ENCODE measurements at regions not wholly inside any gene's neighbourhood (a gene's known extent, or its start where the extent isn't known, plus 50 kb on each side); places are given as distances from the start of the nearest gene placed in this dataset.

GRCh38 chr12:93058280-93058679 lies 129.2 kb upstream of the EEA1 start:
- POLR2A ChIA-PET = no interaction called here
- CTCF ChIA-PET = interaction anchor here (0.6 to 0.7 kb wide), 3 partner anchors 28 to 512 kb away, joined by 3 to 4 read pairs (median 3); no protein-coding TSS in a partner anchor
- no peaks in the 10 kb centered on the region for H3K4me1 ChIP-seq (ENCODE audit: control insufficient read depth, insufficient read depth, low read length)

GRCh38 chr12:93059288-93059687 lies 130.2 kb upstream of the EEA1 start:
- H3K27ac ChIP-seq (ENCODE audit: extremely low read depth, low read depth, low read length) = no peak overlapping the region
- ChIA-PET POLR2A (no interaction called here), CTCF (no interaction called here)
- no peak overlapping the region for H3K4me3 ChIP-seq (ENCODE audit: low read depth, low read length)
- no peaks in the 10 kb centered on the region for H3K4me1 ChIP-seq (ENCODE audit: control insufficient read depth, insufficient read depth, low read length)
- no peaks in the 10 kb centered on the region for H3K36me3 ChIP-seq (ENCODE audit: control insufficient read depth in 2 of 2, insufficient read depth in 1 of 2, low read length in 2 of 2)
- TF ChIP-seq ZNF768 (tag by site-specific recombination; IDR thresholded peaks at IDR 0.05) (peak; percentile 61; the same call in 1 of the 2 replicates), ZNF2 (tag by site-specific recombination; IDR thresholded peaks at IDR 0.05) (no peak)
- H3K9me3 ChIP-seq (ENCODE audit: control insufficient read depth, insufficient read depth, low read depth, low read length) = no peaks in the 10 kb centered on the region

More at GRCh38 chr12:93058280-93058679, 129.2 kb upstream of the EEA1 start:
- H3K27ac ChIP-seq (ENCODE audit: extremely low read depth, low read depth, low read length) = no peak overlapping the region
- H3K9me3 ChIP-seq (ENCODE audit: control insufficient read depth, insufficient read depth, low read depth, low read length) = no peaks in the 10 kb centered on the region
- TF ChIP-seq ZNF48 (tag by site-specific recombination; IDR thresholded peaks at IDR 0.05) = no peak
- no peak for TF ChIP-seq ZNF140 (tag by site-specific recombination; IDR thresholded peaks at IDR 0.05)
- TF ChIP-seq HOXA7 (CRISPR knock-in tag; IDR thresholded peaks at IDR 0.05; ENCODE audit: borderline replicate concordance) = no peak
- no peak for TF ChIP-seq ZNF555 (tag by site-specific recombination; conservative IDR thresholded peaks at IDR 0.05)
- no peak for TF ChIP-seq ZNF184 (tag by site-specific recombination; IDR thresholded peaks at IDR 0.05)
- no peak for TF ChIP-seq ZNF548 (tag by site-specific recombination; IDR thresholded peaks at IDR 0.05)
- no peak for TF ChIP-seq ZNF280D (tag by site-specific recombination; IDR thresholded peaks at IDR 0.05)
- no peak for TF ChIP-seq ZNF624 (tag by site-specific recombination; IDR thresholded peaks at IDR 0.05)
- no peak for TF ChIP-seq ZBTB20 (tag by site-specific recombination; IDR thresholded peaks at IDR 0.05)
- no peak for TF ChIP-seq PRDM1 (tag by site-specific recombination; IDR thresholded peaks at IDR 0.05)
- TF ChIP-seq ZNF132 (tag by site-specific recombination; IDR thresholded peaks at IDR 0.05; ENCODE audit: borderline replicate concordance) = no peak
- TF ChIP-seq ZNF501 (tag by site-specific recombination; IDR thresholded peaks at IDR 0.05) = no peak
- TF ChIP-seq ZBTB8A (tag by site-specific recombination; IDR thresholded peaks at IDR 0.05) = no peak
- TF ChIP-seq ZNF404 (tag by site-specific recombination; IDR thresholded peaks at IDR 0.05) = no peak
- TF ChIP-seq ZNF623 (tag by site-specific recombination; IDR thresholded peaks at IDR 0.05) = no peak
- no peak for TF ChIP-seq ZNF248 (tag by site-specific recombination; IDR thresholded peaks at IDR 0.05)
- TF ChIP-seq ZNF600 (tag by site-specific recombination; IDR thresholded peaks at IDR 0.05) = no peak
- no peak for TF ChIP-seq ZNF777 (tag by site-specific recombination; IDR thresholded peaks at IDR 0.05; ENCODE audit: borderline replicate concordance)
- TF ChIP-seq ZNF423 (tag by site-specific recombination; IDR thresholded peaks at IDR 0.05) = no peak
- TF ChIP-seq KLF1 (tag by site-specific recombination; IDR thresholded peaks at IDR 0.05) = no peak
- no peaks in the 10 kb centered on the region for H3K36me3 ChIP-seq (ENCODE audit: control insufficient read depth in 2 of 2, insufficient read depth in 1 of 2, low read length in 2 of 2)
- H3K4me3 ChIP-seq (ENCODE audit: low read depth, low read length) = no peak overlapping the region

All from HEK293 (cell line).